ENCODE measurements at regions not wholly inside any gene's neighbourhood (a gene's known extent, or its start where the extent isn't known, plus 50 kb on each side); places are given as distances from the start of the nearest gene placed in this dataset.

- no peak overlapping the region for H3K9ac ChIP-seq (ENCODE audit: low read depth in 1 of 2, low read length in 2 of 2)
These were observed 73.7 kb upstream of the CADPS start for GRCh38 chr3:62948921-62949320.

DNA sequence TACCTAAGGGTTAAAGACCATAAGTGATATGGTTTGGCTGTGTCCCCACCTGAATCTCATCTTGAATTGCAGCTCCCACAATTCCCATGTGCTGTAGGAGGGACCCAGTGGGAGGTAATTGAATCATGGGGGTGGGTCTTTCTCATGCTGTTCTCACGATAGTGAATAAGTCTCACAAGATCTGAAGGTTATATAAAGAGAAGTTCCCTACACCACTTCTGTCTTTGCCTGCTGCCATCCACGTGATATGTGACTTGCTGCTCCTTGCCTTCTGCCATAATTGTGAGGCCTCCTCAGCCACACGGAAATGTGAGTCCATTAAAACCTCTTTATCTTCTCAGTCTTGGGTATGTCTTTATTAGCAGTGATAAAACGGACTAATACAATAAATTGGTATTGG lies 75.0 kb upstream of the CADPS start:
- Histone ChIP-seq H3K27ac (ENCODE audit: low read depth in 1 of 2, low read length in 2 of 2) (no peak overlapping the region), H3K4me3 (ENCODE audit: low read depth in 1 of 3, low read length in 3 of 3) (no peak overlapping the region), H3K9ac (ENCODE audit: low read depth in 1 of 2, low read length in 2 of 2) (no peak overlapping the region), H3K4me1 (ENCODE audit: control insufficient read depth in 4 of 4, insufficient read depth in 4 of 4, low read length in 3 of 4) (no peaks in the 10 kb centered on the region), H3K9me3 (ENCODE audit: control insufficient read depth in 4 of 4, low read length in 3 of 4) (no peaks in the 10 kb centered on the region), H3K27me3 (ENCODE audit: control insufficient read depth in 4 of 4, insufficient read depth in 4 of 4, low read length in 3 of 4) (peaks cover 0 to 3% (median 0%) of the 10 kb centered on the region in 4 donors), H3K36me3 (ENCODE audit: control insufficient read depth in 4 of 4, insufficient read depth in 3 of 4, low read depth in 1 of 4, low read length in 3 of 4) (no peaks in the 10 kb centered on the region)
- no peak for TF ChIP-seq NR2F2 (IDR thresholded peaks at IDR 0.05)
- no peak for TF ChIP-seq ZBTB33 (IDR thresholded peaks at IDR 0.05)
- no peak for TF ChIP-seq FOXA2 (IDR thresholded peaks at IDR 0.05)
- TF ChIP-seq GABPA (IDR thresholded peaks at IDR 0.05 in 1 of 2, conservative IDR thresholded peaks at IDR 0.05 in 1 of 2) = no peak
- TF ChIP-seq YY1 (IDR thresholded peaks at IDR 0.05) = no peak
- no peak for TF ChIP-seq HNF4G (IDR thresholded peaks at IDR 0.05)
- no peak for TF ChIP-seq JUND (IDR thresholded peaks at IDR 0.05)
- TF ChIP-seq TAF1 (conservative IDR thresholded peaks at IDR 0.05) = no peak
- no peak for TF ChIP-seq ATF3 (IDR thresholded peaks at IDR 0.05)
- TF ChIP-seq MAX (IDR thresholded peaks at IDR 0.05) = no peak
- no peak for TF ChIP-seq FOXA1 (IDR thresholded peaks at IDR 0.05)
- TF ChIP-seq CTCF (IDR thresholded peaks at IDR 0.05; ENCODE audit: low read depth, low read length, missing input control) = no peak
- no peak for TF ChIP-seq EGR1 (IDR thresholded peaks at IDR 0.05; ENCODE audit: low read depth in 2 of 2)
- no peak for TF ChIP-seq REST (IDR thresholded peaks at IDR 0.05)
- WGBS = 56% methylated on average over 4 of the region's 4 CpGs
- DNase-seq (ENCODE audit: low spot score) = no peak

More at GRCh38 chr3:62948921-62949320, 73.7 kb upstream of the CADPS start:
- Histone ChIP-seq H3K9me3 (ENCODE audit: control insufficient read depth in 4 of 4, low read length in 3 of 4) (no peaks in the 10 kb centered on the region), H3K27me3 (ENCODE audit: control insufficient read depth in 4 of 4, insufficient read depth in 4 of 4, low read length in 3 of 4) (no peaks in the 10 kb centered on the region), H3K27ac (ENCODE audit: low read depth in 1 of 2, low read length in 2 of 2) (no peak overlapping the region), H3K36me3 (ENCODE audit: control insufficient read depth in 4 of 4, insufficient read depth in 3 of 4, low read depth in 1 of 4, low read length in 3 of 4) (no peaks in the 10 kb centered on the region), H3K4me1 (ENCODE audit: control insufficient read depth in 4 of 4, insufficient read depth in 4 of 4, low read length in 3 of 4) (no peaks in the 10 kb centered on the region), H3K4me3 (ENCODE audit: low read depth in 1 of 3, low read length in 3 of 3) (no peak overlapping the region)
- 71% methylated on average over 4 of the region's 4 CpGs for WGBS
- DNase-seq (ENCODE audit: low spot score) = no peak
- TF ChIP-seq GABPA (IDR thresholded peaks at IDR 0.05 in 1 of 2, conservative IDR thresholded peaks at IDR 0.05 in 1 of 2) (no peak), EGR1 (IDR thresholded peaks at IDR 0.05; ENCODE audit: low read depth in 2 of 2) (no peak), ATF3 (IDR thresholded peaks at IDR 0.05) (no peak)

Measured in liver (tissue), 8 donors.